HG03520 (cell line): ENCODE measurements at regions not wholly inside any gene's neighbourhood (a gene's known extent, or its start where the extent isn't known, plus 50 kb on each side); places are given as distances from the start of the nearest gene placed in this dataset.
"Not testable (repeated sequence)": the region's sequence is repeated elsewhere in the genome, so short reads cannot be mapped to it uniquely, and the experiment has no call there.

Experiments
- ATAC-seq: cut with Tn5 transposase; IDR thresholded peaks from one replicate; pipeline ENCODE4 v1.9.1; 2021; ENCODE audit warnings: mild to moderate bottlenecking, moderate library complexity; ENCODE audit not compliant: unreplicated experiment

DNA sequence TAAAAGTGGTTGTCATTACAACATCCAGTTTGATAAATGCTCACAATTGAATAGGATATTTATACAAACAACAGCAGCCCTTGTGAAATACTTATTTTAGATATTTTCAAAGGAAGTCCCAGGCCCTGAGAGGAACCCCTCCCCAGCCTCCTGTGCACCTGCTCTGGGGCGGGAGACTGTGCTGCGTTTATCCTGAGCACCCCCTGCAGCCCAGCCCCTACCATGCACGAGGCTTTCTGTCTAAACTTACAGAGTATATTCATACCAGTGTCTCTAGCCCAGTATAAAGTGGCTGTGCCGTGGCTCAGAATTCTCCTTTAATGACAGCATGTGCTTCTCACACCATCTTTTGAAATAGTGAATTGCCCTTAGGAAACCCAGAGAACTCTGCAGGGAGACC is 1084.3 kb downstream of the TMEM121 start:
- ATAC-seq = no peak

- no peak for ATAC-seq
Observed at GRCh38 chr14:106613256-106613655, 1086.9 kb downstream of the TMEM121 start.

- ATAC-seq = not testable (repeated sequence)
Observed at GRCh38 chr14:106618471-106618951, 1092.1 kb downstream of the TMEM121 start.

DNA sequence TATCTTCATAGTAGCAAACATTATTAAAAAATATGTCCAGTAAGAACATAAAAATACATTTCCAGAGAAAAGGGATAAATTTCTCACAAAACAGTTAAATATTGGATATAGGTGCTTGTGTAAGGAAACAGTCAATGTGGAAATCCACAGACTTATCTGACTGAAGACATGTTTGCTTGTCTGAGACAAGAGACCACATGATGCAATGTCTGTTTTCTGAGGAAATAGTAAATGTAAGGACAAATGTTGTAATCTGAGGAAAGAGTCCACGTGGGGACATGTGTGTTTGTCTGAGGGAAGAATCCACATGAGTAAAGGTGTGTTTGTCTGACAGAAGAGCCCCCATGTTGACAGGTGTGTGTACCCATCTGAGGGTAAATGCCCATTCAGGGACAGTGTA is 1093.2 kb downstream of the TMEM121 start:
- ATAC-seq = no peak

DNA sequence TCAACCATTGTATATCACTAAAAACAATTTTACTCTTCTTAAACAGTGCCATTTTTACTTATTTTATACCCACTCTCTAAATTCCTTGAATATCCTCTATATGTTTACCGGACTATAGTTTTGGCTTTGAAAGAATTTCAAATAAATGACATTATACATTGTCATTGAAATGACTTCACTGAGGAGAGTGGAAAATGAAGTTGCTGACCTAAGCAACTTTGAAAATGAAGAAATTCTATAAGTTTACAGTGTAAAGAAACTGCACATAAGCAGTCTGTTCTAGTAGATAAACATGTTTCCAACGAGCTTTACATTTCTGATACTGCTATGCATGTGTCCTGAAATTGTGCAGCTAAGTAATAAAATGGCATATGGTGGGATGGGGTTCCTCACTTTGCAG is 1094.0 kb downstream of the TMEM121 start:
- ATAC-seq = no peak

GRCh38 chr14:106622200-106622745 is 1095.9 kb downstream of the TMEM121 start:
- no peak for ATAC-seq

- no peak for ATAC-seq
Observed at GRCh38 chr14:106625186-106625585, 1098.8 kb downstream of the TMEM121 start.

DNA sequence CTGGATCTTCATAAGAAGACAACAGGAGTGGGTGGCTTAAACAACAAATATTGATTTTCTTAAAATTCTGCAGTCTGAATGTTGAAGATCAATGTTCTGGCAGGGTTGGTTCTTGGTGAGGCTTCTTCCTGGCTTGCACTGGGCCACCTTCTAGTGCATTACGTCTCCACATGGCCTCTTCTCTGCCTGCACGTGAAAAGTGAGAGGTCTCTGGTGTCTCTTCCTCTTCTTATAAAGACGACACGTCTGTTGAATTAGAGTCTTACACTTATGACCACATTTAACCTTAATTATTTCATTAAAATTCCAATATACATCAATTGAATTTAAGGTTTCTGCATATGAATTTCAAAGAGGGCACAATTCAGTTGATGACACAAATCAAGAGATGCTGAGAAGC is 1100.1 kb downstream of the TMEM121 start:
- ATAC-seq = not testable (repeated sequence)

GRCh38 chr14:106626942-106627588 is 1100.7 kb downstream of the TMEM121 start:
- not testable (repeated sequence) for ATAC-seq

DNA sequence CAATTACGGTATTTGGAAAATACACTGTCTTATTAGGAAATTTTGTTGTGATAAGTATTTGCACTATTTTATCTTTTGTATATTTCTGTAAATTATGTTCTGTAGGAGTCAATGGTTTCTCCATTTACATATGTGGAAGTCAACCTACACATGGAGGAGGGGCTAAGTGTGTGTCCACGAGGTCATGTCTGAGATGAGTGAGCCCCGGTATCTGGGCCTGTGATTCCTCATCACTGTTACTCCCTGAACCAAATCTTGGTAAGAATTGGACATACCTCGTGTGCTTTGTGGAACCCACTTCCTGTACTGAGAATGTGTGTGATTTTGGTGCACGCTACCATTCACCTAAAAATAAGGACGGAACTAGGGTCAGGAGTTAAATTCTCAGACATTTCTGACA is 1105.5 kb downstream of the TMEM121 start:
- no peak for ATAC-seq

GRCh38 chr14:106633721-106634120 is 1107.3 kb downstream of the TMEM121 start:
- no peak for ATAC-seq

GRCh38 chr14:106635569-106635968 is 1109.2 kb downstream of the TMEM121 start:
- ATAC-seq = no peak

GRCh38 chr14:106638786-106639452 is 1112.5 kb downstream of the TMEM121 start:
- not testable (repeated sequence) for ATAC-seq

DNA sequence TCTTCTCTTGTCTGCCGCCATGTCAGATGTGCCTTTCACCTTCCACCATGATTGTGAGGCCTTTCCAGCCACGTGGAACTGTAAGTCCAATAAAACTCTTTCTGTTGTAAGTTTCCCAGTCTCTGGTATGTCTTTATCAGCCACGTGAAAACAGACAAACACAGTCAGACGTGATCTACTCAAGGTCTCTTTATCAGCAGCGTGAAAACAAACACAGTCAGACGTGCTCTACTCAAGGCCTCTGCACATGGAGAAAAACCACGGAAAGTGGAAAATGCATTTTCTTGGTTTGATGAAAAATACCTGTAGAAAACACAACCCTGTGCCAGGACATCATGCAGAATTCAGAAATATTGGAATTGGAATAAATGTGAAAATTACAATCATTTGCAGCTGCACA is 1115.7 kb downstream of the TMEM121 start:
- no peak for ATAC-seq

GRCh38 chr14:106642971-106643370 is 1116.6 kb downstream of the TMEM121 start:
- not testable (repeated sequence) for ATAC-seq

DNA sequence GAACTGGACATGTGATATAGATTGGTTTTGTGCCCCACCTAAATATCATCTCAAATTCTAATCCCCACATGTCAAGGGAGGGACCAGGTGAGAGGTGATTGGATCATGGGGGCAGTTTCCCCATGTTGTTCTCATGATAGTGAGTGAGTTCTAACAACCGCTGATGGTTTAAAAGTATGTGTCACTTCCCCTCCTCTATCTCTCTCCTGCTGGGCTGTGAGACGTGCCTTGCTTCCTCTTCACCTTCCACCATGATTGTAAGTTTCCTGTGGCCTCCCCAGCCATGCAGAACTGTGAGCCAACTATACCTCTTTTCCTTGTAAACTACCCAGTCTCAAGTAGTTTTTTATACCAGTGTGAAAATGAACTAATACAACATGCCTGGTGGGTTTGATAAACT is 1122.5 kb downstream of the TMEM121 start:
- ATAC-seq = not testable (repeated sequence)

DNA sequence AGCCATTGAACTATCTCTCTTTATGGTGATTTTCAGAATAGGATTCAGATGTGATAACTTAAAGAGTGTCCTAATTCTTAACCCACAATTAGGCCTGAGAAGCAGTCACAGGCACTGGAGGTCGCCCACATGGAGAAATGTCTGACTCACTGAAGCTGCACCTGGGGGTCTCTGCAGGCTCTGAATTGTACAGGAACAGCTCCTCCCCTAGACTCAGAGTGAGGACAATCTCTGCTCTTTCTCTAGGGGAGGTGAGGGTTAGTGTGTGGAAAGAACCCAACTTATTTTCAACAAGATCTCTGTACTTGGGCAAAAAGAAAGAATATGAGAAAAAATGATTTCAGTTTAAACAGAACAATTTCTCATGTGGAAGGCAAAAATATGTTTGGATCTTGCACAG is 1124.6 kb downstream of the TMEM121 start:
- no peak for ATAC-seq

DNA sequence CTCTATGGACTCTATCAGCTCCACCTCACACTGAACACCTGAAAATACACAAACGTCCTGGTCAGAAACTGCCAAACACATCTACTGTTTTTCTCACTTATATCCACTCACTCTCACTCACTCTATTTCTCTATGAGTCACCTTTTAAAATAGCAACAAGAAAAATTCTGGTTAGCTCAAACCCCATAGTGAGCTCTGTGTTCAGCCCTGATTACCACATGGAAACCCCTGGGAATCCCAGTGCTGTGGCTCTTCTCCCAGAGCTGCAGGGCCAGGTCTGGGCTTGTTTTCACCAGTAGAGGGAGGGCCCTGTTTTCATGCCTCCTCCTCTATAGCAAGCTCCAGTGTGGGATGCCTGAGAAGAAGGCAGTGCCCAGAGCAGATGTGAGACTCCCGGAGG is 1126.1 kb downstream of the TMEM121 start:
- ATAC-seq = no peak

DNA sequence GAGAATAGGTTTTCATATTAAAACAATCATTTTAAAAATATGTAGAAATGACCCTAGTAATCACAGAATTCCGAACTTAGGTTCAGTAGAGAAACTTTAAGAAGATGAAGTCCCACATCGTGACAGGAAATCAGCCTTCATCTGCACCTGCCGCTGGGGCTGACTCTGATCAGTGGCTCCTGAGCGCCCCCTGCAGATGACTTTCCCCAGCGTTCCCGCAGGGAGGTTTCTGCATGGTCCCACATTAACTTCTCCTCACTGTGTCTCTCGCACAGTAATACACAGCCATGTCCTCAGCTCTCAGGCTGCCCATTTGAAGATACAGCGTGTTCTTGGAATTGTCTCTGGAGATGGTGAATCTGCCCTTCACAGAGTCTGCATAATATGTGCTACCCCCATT is 1131.1 kb downstream of the TMEM121 start:
- peak; percentile 47 for ATAC-seq

DNA sequence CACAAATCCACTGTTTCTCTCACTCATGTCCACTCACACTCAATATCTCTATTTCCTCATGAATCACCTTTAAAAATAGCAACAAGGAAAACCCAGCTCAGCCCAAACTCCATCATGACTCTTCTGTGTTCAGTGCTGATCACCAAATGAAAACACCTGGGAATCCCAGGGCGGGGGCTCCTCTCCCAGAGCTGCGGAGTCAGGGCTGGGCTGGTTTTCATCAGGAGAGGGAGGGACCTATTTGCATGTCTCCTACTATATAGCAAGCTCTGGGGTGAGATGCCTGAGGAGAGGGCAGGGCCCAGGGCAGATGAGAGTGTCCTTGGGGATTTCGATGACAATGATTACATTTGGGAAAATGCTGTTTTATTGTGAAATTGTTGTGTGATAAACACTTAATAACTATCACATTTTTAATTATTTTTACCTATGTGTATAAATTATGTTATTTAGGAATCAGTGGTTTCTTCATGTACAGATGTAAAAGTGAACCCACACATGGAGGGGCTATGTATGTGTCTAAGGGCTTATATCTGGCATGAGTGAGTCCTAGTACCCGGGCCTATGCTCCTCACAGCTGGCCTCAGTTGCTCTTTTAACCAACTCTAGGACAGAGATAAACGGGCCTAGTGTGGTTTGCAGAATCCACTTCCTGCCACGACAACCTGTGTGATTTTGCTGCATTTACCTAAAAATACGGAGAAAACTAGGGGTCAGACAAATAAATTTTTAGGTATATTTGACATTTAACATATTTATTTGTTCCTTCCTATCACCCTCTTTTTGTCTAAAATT is 1131.9 kb downstream of the TMEM121 start:
- ATAC-seq = not testable (repeated sequence)

DNA sequence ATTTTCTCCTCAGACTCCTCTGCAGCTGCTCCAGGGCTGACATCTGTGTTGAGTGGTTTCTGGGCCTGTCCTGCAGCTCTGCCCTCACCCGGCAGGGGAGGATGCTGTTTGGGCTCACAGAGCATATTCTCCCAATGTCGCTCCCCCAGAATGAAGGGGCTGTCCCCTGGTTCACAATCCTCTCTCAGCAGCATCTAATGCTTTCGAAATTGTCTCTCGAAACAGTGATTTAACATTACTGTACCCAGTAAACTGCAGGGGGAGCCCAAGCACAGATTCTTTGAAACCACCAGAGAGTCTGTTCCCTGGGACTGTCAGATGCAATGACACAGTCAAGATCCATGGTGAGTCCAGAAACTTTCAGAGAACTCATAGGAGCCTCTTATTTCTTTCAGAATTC is 1135.2 kb downstream of the TMEM121 start:
- not testable (repeated sequence) for ATAC-seq
